ENCODE measurements at regions not wholly inside any gene's neighbourhood (a gene's known extent, or its start where the extent isn't known, plus 50 kb on each side); places are given as distances from the start of the nearest gene placed in this dataset.

- DNase-seq (ENCODE audit: low read depth) = peak; percentile 78
These were observed 105.6 kb downstream of the GTPBP8 start for GRCh38 chr3:113096188-113096892.

GRCh38 chr3:113097960-113098447, 107.2 kb downstream of the GTPBP8 start:
- peak; percentile 82 for DNase-seq (ENCODE audit: low read depth)

- DNase-seq (ENCODE audit: low read depth) = no peak
These were observed 109.3 kb downstream of the GTPBP8 start for GRCh38 chr3:113100063-113100462.

GRCh38 chr3:113103588-113103987, 107.8 kb upstream of the BOC start:
- no peak for DNase-seq (ENCODE audit: low read depth)

GRCh38 chr3:113104357-113105092, 106.8 kb upstream of the BOC start:
- DNase-seq (ENCODE audit: low read depth) = no peak

GRCh38 chr3:113105093-113105449, 106.3 kb upstream of the BOC start:
- no peak for DNase-seq (ENCODE audit: low read depth)

GRCh38 chr3:113105966-113106660, 105.2 kb upstream of the BOC start:
- no peak for DNase-seq (ENCODE audit: low read depth)

- DNase-seq (ENCODE audit: low read depth) = no peak
These were observed 101.1 kb upstream of the BOC start for GRCh38 chr3:113110267-113110666.

GRCh38 chr3:113111011-113111707, 100.2 kb upstream of the BOC start:
- peak; percentile 26 for DNase-seq (ENCODE audit: low read depth)

- DNase-seq (ENCODE audit: low read depth) = no peak
These were observed 98.0 kb upstream of the BOC start for GRCh38 chr3:113113361-113113760.

- DNase-seq (ENCODE audit: low read depth) = peak; percentile 47
These were observed 93.7 kb upstream of the BOC start for GRCh38 chr3:113117511-113118234.

- no peak for DNase-seq (ENCODE audit: low read depth)
These were observed 93.0 kb upstream of the BOC start for GRCh38 chr3:113118336-113118735.

- DNase-seq (ENCODE audit: low read depth) = no peak
These were observed 87.0 kb upstream of the BOC start for GRCh38 chr3:113124256-113124830.

- no peak for DNase-seq (ENCODE audit: low read depth)
These were observed 85.4 kb upstream of the BOC start for GRCh38 chr3:113125951-113126350.

- DNase-seq (ENCODE audit: low read depth) = no peak
These were observed 82.9 kb upstream of the BOC start for GRCh38 chr3:113128386-113129015.

GRCh38 chr3:113129168-113129567, 82.2 kb upstream of the BOC start:
- DNase-seq (ENCODE audit: low read depth) = no peak

GRCh38 chr3:113132571-113132996, 78.8 kb upstream of the BOC start:
- DNase-seq (ENCODE audit: low read depth) = peak; percentile 7

GRCh38 chr3:113133140-113133539, 78.2 kb upstream of the BOC start:
- no peak for DNase-seq (ENCODE audit: low read depth)

- peak; percentile 23 for DNase-seq (ENCODE audit: low read depth)
These were observed 75.3 kb upstream of the BOC start for GRCh38 chr3:113136071-113136470.

- DNase-seq (ENCODE audit: low read depth) = no peak
These were observed 74.8 kb upstream of the BOC start for GRCh38 chr3:113136544-113136943.
